ENCODE measurements at regions not wholly inside any gene's neighbourhood (a gene's known extent, or its start where the extent isn't known, plus 50 kb on each side); places are given as distances from the start of the nearest gene placed in this dataset.

DNA sequence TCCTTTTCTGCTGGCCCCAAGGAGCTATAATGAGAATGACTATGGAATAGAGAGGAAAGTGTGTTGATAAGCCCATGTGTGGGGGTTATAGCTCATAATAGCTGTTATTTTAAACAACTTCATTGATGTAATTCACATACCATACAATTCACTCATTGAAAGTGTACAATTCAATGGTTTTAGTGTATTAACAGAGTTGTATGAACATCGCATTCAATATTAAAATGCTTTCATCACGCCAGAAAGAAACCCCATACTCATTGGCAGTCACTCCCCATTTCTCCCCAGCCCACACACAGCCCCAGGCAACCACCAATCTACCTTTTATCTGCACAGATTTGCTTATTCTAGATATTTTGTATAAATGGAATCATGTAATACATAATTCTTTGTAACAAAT is 139.6 kb upstream of the CYP1B1 start:
- TF ChIP-seq, protein P1, sequence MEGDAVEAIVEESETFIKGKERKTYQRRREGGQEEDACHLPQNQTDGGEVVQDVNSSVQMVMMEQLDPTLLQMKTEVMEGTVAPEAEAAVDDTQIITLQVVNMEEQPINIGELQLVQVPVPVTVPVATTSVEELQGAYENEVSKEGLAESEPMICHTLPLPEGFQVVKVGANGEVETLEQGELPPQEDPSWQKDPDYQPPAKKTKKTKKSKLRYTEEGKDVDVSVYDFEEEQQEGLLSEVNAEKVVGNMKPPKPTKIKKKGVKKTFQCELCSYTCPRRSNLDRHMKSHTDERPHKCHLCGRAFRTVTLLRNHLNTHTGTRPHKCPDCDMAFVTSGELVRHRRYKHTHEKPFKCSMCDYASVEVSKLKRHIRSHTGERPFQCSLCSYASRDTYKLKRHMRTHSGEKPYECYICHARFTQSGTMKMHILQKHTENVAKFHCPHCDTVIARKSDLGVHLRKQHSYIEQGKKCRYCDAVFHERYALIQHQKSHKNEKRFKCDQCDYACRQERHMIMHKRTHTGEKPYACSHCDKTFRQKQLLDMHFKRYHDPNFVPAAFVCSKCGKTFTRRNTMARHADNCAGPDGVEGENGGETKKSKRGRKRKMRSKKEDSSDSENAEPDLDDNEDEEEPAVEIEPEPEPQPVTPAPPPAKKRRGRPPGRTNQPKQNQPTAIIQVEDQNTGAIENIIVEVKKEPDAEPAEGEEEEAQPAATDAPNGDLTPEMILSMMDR (IDR thresholded peaks at IDR 0.05): no peak
- no peak overlapping the region for H3K4me3 ChIP-seq
- no peaks in the 10 kb centered on the region for H3K4me1 ChIP-seq
- H3K36me3 ChIP-seq: no peaks in the 10 kb centered on the region
- intact Hi-C loops (cut with DNase I): no loop called here
- no peak overlapping the region for H3K27ac ChIP-seq
- no peaks in the 10 kb centered on the region for H3K27me3 ChIP-seq
- DNase-seq (ENCODE audit: low spot score in 2 of 2): no peak
- no peaks in the 10 kb centered on the region for H3K9me3 ChIP-seq

DNA sequence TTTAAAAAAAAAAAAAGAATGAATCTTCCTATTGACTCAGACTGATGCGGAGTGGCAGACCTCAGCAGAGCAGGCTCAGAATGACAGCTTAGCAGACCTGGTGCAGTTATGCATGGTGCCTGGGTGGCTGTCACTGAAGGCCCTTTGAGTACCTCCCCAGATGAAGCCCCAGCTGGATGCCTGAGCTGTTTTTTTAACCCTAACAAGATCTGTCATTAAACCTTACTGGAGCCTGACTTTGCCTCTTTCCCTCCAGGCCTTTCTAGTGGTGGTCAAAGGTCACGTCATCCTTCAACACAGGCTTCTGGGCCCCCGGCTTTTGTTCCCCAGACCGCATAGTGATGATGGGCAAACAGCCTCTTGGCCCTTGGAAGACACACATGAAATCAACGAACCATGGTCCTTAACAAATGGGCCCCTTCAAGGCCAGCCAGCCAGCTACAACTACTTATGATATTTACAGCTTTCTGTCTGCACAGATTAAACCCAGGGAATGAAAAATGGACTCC is 138.3 kb upstream of the CYP1B1 start:
- intact Hi-C loops (cut with DNase I): no loop called here
- TF ChIP-seq, protein P1 (IDR thresholded peaks at IDR 0.05): no peak

DNA sequence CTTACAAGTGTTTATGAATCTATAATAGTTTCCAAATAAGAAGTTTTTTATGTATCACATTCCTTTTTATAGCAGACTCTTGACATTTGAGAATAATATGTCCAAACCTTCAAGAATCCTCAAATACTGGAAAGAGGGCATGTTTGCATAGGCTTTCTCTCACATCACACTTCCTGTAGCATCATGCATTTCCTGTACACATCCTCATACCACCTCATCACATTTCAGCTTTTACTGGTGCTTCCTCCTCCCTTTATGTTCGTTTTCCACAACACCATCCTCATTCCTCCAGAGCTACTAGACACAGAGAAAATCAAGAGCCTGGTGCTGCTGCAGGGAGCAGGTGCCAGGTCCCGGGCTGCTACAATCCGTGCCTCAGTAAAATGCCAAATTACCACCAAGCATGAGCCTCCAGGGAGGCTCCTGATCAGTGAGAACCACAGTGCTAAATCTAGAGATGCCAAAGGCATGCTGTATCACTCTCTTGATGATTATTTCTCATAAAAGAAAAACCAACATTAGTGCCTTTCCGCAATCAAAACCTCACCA is 137.7 kb upstream of the CYP1B1 start:
- Histone ChIP-seq H3K4me1 (no peaks in the 10 kb centered on the region), H3K9me3 (no peaks in the 10 kb centered on the region), H3K4me3 (no peak overlapping the region), H3K36me3 (no peaks in the 10 kb centered on the region), H3K27me3 (no peaks in the 10 kb centered on the region), H3K27ac (no peak overlapping the region)
- TF ChIP-seq, protein P1 (IDR thresholded peaks at IDR 0.05): no peak
- no peak for DNase-seq (ENCODE audit: low spot score in 2 of 2)
- intact Hi-C loops (cut with DNase I): no loop called here

More for the DNA sequence above, 138.3 kb upstream of the CYP1B1 start:
- Histone ChIP-seq H3K9me3 (no peaks in the 10 kb centered on the region), H3K27me3 (no peaks in the 10 kb centered on the region), H3K36me3 (no peaks in the 10 kb centered on the region), H3K4me1 (no peaks in the 10 kb centered on the region), H3K27ac (no peak overlapping the region), H3K4me3 (no peak overlapping the region)
- no peak for DNase-seq (ENCODE audit: low spot score in 2 of 2)

DNA sequence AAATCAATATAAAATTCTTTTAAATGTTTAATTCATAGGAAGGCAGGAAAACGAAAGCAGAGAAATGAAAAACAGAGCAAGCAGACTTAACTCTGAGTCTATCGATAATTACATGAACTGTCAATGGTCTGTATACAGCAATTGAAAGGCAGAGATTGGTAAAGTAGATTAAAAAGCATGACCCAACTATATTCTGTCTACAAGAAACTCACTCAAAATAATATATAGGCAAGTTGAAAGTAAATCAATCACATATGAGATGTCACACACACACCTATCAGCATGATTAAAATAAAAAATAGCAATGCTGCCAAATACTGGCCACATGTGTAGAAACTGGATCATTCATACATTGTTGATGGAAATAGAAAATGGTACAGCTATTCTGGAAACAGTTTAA is 136.4 kb upstream of the CYP1B1 start:
- intact Hi-C loops (cut with DNase I): no loop called here
- H3K36me3 ChIP-seq: no peaks in the 10 kb centered on the region
- TF ChIP-seq, protein P1 (IDR thresholded peaks at IDR 0.05): no peak

DNA sequence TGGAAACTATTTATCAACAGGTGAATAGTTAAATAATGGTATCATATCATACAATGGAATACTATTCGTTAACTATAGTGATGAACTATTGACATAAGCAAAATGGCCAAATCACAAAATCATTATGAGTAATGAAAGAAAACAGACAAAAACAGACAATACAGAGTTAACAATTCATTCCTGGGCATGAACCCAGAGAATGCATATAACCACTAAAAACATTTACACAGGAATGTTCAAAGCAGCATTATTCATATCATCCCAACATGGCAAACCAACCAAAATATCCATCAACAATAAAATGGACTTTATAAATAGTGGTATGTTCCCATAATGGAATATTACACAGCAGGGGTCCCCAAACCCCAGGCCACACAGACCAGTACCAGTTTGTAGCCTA is 131.2 kb upstream of the CYP1B1 start:
- H3K27me3 ChIP-seq: no peaks in the 10 kb centered on the region
- DNase-seq (ENCODE audit: low spot score in 2 of 2): no peak
- no peak overlapping the region for H3K27ac ChIP-seq
- no peaks in the 10 kb centered on the region for H3K36me3 ChIP-seq
- intact Hi-C loops (cut with DNase I): no loop called here
- H3K4me3 ChIP-seq: no peak overlapping the region
- TF ChIP-seq, protein P1 (IDR thresholded peaks at IDR 0.05): no peak
- H3K9me3 ChIP-seq: no peaks in the 10 kb centered on the region
- no peaks in the 10 kb centered on the region for H3K4me1 ChIP-seq

More for the DNA sequence above, 136.4 kb upstream of the CYP1B1 start:
- Histone ChIP-seq H3K9me3 (no peaks in the 10 kb centered on the region), H3K27ac (no peak overlapping the region), H3K27me3 (no peaks in the 10 kb centered on the region), H3K4me3 (no peak overlapping the region), H3K4me1 (no peaks in the 10 kb centered on the region)
- DNase-seq (ENCODE audit: low spot score in 2 of 2): no peak

DNA sequence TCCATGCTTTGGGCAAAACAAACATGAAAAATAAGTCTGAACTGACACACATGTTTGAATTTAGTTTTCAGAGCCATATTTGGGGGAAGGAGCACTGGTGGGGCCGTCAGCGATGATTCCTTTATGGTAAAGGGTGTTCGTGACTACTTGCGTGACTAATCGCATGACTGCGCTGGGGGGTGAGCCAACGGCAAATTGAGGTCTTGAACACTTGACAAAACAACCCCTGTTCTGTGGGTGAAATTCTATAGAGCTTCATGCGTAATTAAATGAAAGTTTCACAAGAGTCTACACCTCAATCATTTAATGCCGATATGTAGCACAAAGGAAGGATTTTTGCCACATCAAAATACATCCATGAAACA is 127.5 kb upstream of the CYP1B1 start:
- TF ChIP-seq, protein P1 (IDR thresholded peaks at IDR 0.05): no peak

More for the DNA sequence above, 127.5 kb upstream of the CYP1B1 start:
- DNase-seq (ENCODE audit: low spot score in 2 of 2): no peak
- H3K9me3 ChIP-seq: no peaks in the 10 kb centered on the region
- H3K4me3 ChIP-seq: no peak overlapping the region
- no peaks in the 10 kb centered on the region for H3K36me3 ChIP-seq
- H3K27me3 ChIP-seq: no peaks in the 10 kb centered on the region
- no peaks in the 10 kb centered on the region for H3K4me1 ChIP-seq
- H3K27ac ChIP-seq: no peak overlapping the region
- intact Hi-C loops (cut with DNase I): no loop called here

All from ascending aorta (tissue), 2 donors.